Thoracic aorta (tissue), 2 donors: ENCODE measurements at regions not wholly inside any gene's neighbourhood (a gene's known extent, or its start where the extent isn't known, plus 50 kb on each side); places are given as distances from the start of the nearest gene placed in this dataset.

Experiments
- ATAC-seq: fragments of 150-250 bp; one replicate; pipeline ENCODE4 v1.8.0; 2017; ENCODE audit warnings: low read depth; ENCODE audit not compliant: insufficient number of reproducible peaks, low FRiP score
- DNase-seq: peaks from one replicate; pipeline ENCODE4 v3.0.0-alpha.2; 2020; ENCODE audit warnings: low spot score
- H3K27ac ChIP-seq, 2 donors: fragments of 200-600 bp; sonication (generic); 1 replicate in 1 of 2; 2 replicates in 1 of 2; pipeline ENCODE4 v1.5.1; 2016; ENCODE audit warnings: mild to moderate bottlenecking in 2 of 2, moderate library complexity in 2 of 2
- H3K27me3 ChIP-seq: fragments of 200-600 bp; sonication (generic); replicated peaks from 2 replicates; pipeline ENCODE4 v1.6.0; 2016; ENCODE audit warnings: mild to moderate bottlenecking; ENCODE audit not compliant: insufficient read depth
- H3K36me3 ChIP-seq: fragments of 200-600 bp; sonication (generic); one replicate; pipeline ENCODE4 v1.5.1; 2016
- H3K4me1 ChIP-seq, 2 donors: fragments of 200-600 bp; sonication (generic); 1 replicate in 1 of 2; 2 replicates in 1 of 2; pipeline versions ENCODE4 v1.5.1 to v1.6.0; 2016; ENCODE audit warnings: low read depth in 2 of 2, mild to moderate bottlenecking in 1 of 2; ENCODE audit not compliant: control insufficient read depth in 1 of 2
- H3K4me3 ChIP-seq: fragments of 200-600 bp; sonication (generic); 2 replicates; pipeline ENCODE4 v1.5.1; 2016; ENCODE audit warnings: mild to moderate bottlenecking
- H3K9me3 ChIP-seq: fragments of 200-600 bp; sonication (generic); 2 replicates; pipeline ENCODE4 v1.5.1; 2016
- CTCF ChIP-seq: fragments of 200-600 bp; sonication (generic); IDR thresholded peaks from one replicate; pipeline ENCODE4 v1.5.1; 2019; ENCODE audit warnings: antibody characterized with exemption

- Histone ChIP-seq H3K27me3 (no peaks in the 10 kb centered on the region), H3K4me3 (no peak overlapping the region), H3K4me1 (peaks cover 0 to 6% of the 10 kb centered on the region in 2 donors), H3K9me3 (no peaks in the 10 kb centered on the region), H3K36me3 (no peaks in the 10 kb centered on the region), H3K27ac (no peak overlapping the region)
- no peak for TF ChIP-seq CTCF
- ATAC-seq (no peak), DNase-seq (no peak)
These were observed 50.7 kb upstream of the ARHGAP32 start for GRCh38 chr11:129242855-129243254.
